ENCODE measurements at regions not wholly inside any gene's neighbourhood (a gene's known extent, or its start where the extent isn't known, plus 50 kb on each side); places are given as distances from the start of the nearest gene placed in this dataset.

GRCh38 chr2:181742922-181743722 lies 62.8 kb upstream of the NEUROD1 start:
- intact Hi-C loops (cut with DNase I): loop anchor here (5.0 to 10.0 kb wide), 5 partner anchors 159 to 334 kb away; no protein-coding TSS in a partner anchor
- H3K9me3 ChIP-seq (replicated peaks in 1 of 3): no peaks in the 10 kb centered on the region
- no peaks in the 10 kb centered on the region for H3K36me3 ChIP-seq (replicated peaks in 1 of 2)
- TF ChIP-seq POLR2A (IDR thresholded peaks at IDR 0.05): no peak
- TF ChIP-seq CTCF (IDR thresholded peaks at IDR 0.05): peak; percentile 48 to 92 (median 76)
- WGBS, 4 donors: 15 to 17% (median 16%) methylated on average over 6 of the region's 6 CpGs
- peaks cover 0 to 6% of the 10 kb centered on the region in 2 donors for H3K4me1 ChIP-seq (replicated peaks in 1 of 2)
- no peak overlapping the region for H3K4me3 ChIP-seq
- no peak overlapping the region for H3K27ac ChIP-seq
- peak; percentile 20 to 74 (median 50) for DNase-seq
- no peaks in the 10 kb centered on the region for H3K27me3 ChIP-seq

- intact Hi-C loops (cut with DNase I): loop anchor here (5.0 to 10.0 kb wide), 5 partner anchors 159 to 334 kb away; no protein-coding TSS in a partner anchor
- DNase-seq: no peak
- Histone ChIP-seq H3K4me1 (replicated peaks in 1 of 2) (peaks cover 0 to 6% of the 10 kb centered on the region in 2 donors), H3K4me3 (no peak overlapping the region), H3K36me3 (replicated peaks in 1 of 2) (no peaks in the 10 kb centered on the region), H3K9me3 (replicated peaks in 1 of 3) (no peaks in the 10 kb centered on the region), H3K27ac (no peak overlapping the region), H3K27me3 (no peaks in the 10 kb centered on the region)
- WGBS, 4 donors: 65 to 81% (median 71%) methylated on average over 2 of the region's 2 CpGs
- TF ChIP-seq POLR2A (IDR thresholded peaks at IDR 0.05): no peak
- TF ChIP-seq CTCF (IDR thresholded peaks at IDR 0.05): no peak
Observed at GRCh38 chr2:181743723-181744031, 63.4 kb upstream of the NEUROD1 start.

DNA sequence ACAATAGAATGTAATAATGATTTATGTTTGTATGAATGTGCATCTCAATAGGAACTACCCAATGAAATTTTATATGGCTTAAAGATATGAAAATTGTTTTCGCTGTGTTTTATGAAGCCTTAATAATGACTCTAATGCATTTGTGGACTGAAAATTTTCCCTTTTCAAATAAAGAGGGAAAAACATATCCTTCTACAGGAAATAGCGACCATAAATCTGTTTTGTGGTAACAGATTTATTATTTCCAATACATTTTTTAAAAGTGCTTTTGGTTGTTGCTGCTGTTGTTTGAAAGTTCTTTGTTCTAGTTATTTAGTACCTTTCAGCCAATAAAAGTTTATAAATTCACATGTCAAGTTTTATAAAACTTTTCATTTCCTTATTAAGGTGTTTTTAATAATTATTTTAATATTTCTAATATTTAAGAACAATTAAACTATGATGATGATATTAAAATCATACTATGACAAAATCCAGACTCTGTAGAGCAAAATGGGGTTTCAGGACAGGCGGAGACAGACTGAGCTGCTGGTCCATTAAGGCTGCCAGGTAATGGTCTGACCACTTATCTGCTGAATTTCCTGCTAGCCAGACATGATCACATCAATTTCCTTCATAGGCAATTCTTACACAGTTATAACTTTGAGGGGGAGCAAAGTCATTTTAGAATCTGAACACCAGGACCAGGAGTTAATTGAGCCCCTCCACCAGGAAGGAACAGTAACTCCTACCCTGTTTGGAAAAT lies 65.7 kb upstream of the NEUROD1 start:
- Histone ChIP-seq H3K36me3 (replicated peaks in 1 of 2) (no peaks in the 10 kb centered on the region), H3K27me3 (no peaks in the 10 kb centered on the region), H3K4me1 (replicated peaks in 1 of 2) (peaks cover 0 to 6% of the 10 kb centered on the region in 2 donors), H3K9me3 (replicated peaks in 1 of 3) (no peaks in the 10 kb centered on the region), H3K27ac (no peak overlapping the region), H3K4me3 (no peak overlapping the region)
- intact Hi-C loops (cut with DNase I): loop anchor here in 1 of 2 donors (5.0 to 10.0 kb wide), 3 partner anchors 51 to 329 kb away; no protein-coding TSS in a partner anchor
- no peak for DNase-seq
- 88 to 94% (median 91%) methylated on average over 3 of the region's 3 CpGs for WGBS, 4 donors
- no peak for TF ChIP-seq POLR2A (IDR thresholded peaks at IDR 0.05)
- TF ChIP-seq CTCF (IDR thresholded peaks at IDR 0.05): no peak

- intact Hi-C loops (cut with DNase I): loop anchor here in 1 of 2 donors (5.0 to 10.0 kb wide), 3 partner anchors 50 to 328 kb away; no protein-coding TSS in a partner anchor
Observed at GRCh38 chr2:181746844-181747243, 66.5 kb upstream of the NEUROD1 start.

More at GRCh38 chr2:181746844-181747243, 66.5 kb upstream of the NEUROD1 start:
- no peaks in the 10 kb centered on the region for H3K9me3 ChIP-seq (replicated peaks in 1 of 3)
- TF ChIP-seq CTCF (IDR thresholded peaks at IDR 0.05) (no peak), POLR2A (IDR thresholded peaks at IDR 0.05) (no peak)
- no peak overlapping the region for H3K27ac ChIP-seq
- peaks cover 0 to 6% of the 10 kb centered on the region in 2 donors for H3K4me1 ChIP-seq (replicated peaks in 1 of 2)
- no peak for DNase-seq
- 71 to 85% (median 72%) methylated on average over 2 of the region's 2 CpGs for WGBS, 4 donors
- no peak overlapping the region for H3K4me3 ChIP-seq
- no peaks in the 10 kb centered on the region for H3K27me3 ChIP-seq
- H3K36me3 ChIP-seq (replicated peaks in 1 of 2): no peaks in the 10 kb centered on the region

All from adrenal gland (tissue), 9 donors.